ENCODE measurements at regions not wholly inside any gene's neighbourhood (a gene's known extent, or its start where the extent isn't known, plus 50 kb on each side); places are given as distances from the start of the nearest gene placed in this dataset.
"Not testable (repeated sequence)": the region's sequence is repeated elsewhere in the genome, so short reads cannot be mapped to it uniquely, and the experiment has no call there.

DNA sequence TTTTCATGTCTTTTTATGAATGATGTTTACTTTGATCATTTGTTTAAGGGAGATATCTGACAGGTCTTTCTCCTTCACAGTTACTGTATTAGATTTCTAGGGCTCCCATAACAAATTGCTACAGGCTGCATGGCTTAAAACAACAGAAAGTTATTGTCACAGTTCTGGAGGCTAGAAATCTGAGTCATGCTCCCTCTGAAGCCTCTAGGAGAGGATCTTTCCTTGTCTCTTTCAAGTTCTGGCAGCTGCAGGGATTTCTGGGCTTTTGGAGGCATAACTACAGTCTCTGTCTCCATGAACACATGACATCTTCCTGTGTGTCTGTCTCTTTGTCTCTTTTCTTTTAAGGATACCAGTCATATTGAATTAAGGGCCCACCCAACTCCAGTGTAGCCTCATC lies 557.3 kb upstream of the SEMA6A start:
- BruUV-seq (replicated peaks): no TSS peak

DNA sequence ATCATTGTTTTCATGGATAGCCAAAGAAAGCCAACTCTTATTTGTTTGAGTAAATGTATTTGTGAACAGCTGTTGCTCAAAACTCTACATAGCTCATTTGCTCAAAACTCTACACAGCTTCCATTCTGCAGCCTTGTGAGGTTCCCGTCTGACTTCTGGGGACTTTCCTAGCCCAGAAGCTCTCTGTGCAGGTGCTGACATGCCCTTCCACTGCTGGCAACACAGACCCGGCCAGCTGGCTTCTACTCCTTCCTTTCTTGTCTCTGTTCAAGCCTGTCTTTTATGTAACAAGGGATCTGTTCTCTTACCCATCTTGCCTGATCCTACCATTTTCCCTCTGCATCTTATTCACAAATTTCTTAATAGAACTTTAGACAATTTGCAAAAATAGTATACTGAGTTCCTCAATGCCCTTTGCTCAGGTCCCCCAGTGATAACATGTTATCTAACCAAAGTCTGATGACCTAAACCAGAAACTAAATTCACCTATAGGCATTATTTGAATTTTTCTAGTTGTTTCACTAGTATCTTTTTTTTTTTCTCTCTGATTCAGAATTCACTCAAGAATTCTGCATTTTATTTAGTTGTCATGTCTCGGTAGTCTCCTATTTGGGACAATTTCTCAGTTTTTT lies 556.5 kb upstream of the SEMA6A start:
- intact Hi-C loops (cut with micrococcal nuclease; ENCODE audit: unreplicated experiment): no loop called here
- no peaks in the 10 kb centered on the region for H3K27me3 Mint-ChIP-seq (ENCODE audit: unreplicated experiment)
- H3K9me3 Mint-ChIP-seq (ENCODE audit: low read depth, unreplicated experiment): peaks cover 9% of the 10 kb centered on the region
- no peak overlapping the region for H3K27ac Mint-ChIP-seq (ENCODE audit: unreplicated experiment)
- BruUV-seq (replicated peaks): no TSS peak
- no peaks in the 10 kb centered on the region for H3K4me1 Mint-ChIP-seq (ENCODE audit: low read depth, unreplicated experiment)
- no peak overlapping the region for H3K4me3 Mint-ChIP-seq (ENCODE audit: low read depth, unreplicated experiment)
- no peaks in the 10 kb centered on the region for H3K36me3 Mint-ChIP-seq (ENCODE audit: insufficient read depth, unreplicated experiment)
- CTCF ChIA-PET: no interaction called here
- TF ChIP-seq, protein P1, sequence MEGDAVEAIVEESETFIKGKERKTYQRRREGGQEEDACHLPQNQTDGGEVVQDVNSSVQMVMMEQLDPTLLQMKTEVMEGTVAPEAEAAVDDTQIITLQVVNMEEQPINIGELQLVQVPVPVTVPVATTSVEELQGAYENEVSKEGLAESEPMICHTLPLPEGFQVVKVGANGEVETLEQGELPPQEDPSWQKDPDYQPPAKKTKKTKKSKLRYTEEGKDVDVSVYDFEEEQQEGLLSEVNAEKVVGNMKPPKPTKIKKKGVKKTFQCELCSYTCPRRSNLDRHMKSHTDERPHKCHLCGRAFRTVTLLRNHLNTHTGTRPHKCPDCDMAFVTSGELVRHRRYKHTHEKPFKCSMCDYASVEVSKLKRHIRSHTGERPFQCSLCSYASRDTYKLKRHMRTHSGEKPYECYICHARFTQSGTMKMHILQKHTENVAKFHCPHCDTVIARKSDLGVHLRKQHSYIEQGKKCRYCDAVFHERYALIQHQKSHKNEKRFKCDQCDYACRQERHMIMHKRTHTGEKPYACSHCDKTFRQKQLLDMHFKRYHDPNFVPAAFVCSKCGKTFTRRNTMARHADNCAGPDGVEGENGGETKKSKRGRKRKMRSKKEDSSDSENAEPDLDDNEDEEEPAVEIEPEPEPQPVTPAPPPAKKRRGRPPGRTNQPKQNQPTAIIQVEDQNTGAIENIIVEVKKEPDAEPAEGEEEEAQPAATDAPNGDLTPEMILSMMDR (IDR thresholded peaks at IDR 0.05; ENCODE audit: unreplicated experiment): no peak
- DNase-seq: no peak

More for the DNA sequence above, 557.3 kb upstream of the SEMA6A start:
- intact Hi-C loops (cut with micrococcal nuclease; ENCODE audit: unreplicated experiment): no loop called here
- no peaks in the 10 kb centered on the region for H3K27me3 Mint-ChIP-seq (ENCODE audit: unreplicated experiment)
- H3K4me1 Mint-ChIP-seq (ENCODE audit: low read depth, unreplicated experiment): no peaks in the 10 kb centered on the region
- CTCF ChIA-PET: no interaction called here
- no peak for DNase-seq
- H3K4me3 Mint-ChIP-seq (ENCODE audit: low read depth, unreplicated experiment): no peak overlapping the region
- H3K27ac Mint-ChIP-seq (ENCODE audit: unreplicated experiment): no peak overlapping the region
- no peaks in the 10 kb centered on the region for H3K36me3 Mint-ChIP-seq (ENCODE audit: insufficient read depth, unreplicated experiment)
- TF ChIP-seq, protein P1 (IDR thresholded peaks at IDR 0.05; ENCODE audit: unreplicated experiment): no peak
- H3K9me3 Mint-ChIP-seq (ENCODE audit: low read depth, unreplicated experiment): peaks cover 6% of the 10 kb centered on the region

DNA sequence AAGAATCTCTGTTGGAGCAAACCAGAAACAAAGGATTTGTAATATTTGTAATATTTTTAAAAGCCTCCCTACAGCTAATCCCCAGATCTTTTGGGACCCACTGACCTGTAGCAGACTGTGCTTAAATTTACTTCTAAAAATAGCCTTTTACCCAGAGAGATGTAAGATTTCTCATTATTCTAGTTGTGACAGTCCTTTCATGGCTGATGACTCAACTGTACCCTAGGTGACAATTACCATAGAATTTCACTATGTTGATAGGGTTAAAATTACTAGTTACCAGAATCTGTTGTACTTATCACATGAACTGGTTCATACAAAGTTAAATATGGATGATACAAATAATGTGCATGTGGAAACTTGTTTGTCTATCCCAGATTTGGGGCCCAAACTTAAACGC lies 543.9 kb upstream of the SEMA6A start:
- DNase-seq: no peak
- Mint-ChIP-seq H3K27ac (ENCODE audit: unreplicated experiment) (no peak overlapping the region), H3K27me3 (ENCODE audit: unreplicated experiment) (no peaks in the 10 kb centered on the region), H3K4me1 (ENCODE audit: low read depth, unreplicated experiment) (no peaks in the 10 kb centered on the region), H3K4me3 (ENCODE audit: low read depth, unreplicated experiment) (no peak overlapping the region), H3K9me3 (ENCODE audit: low read depth, unreplicated experiment) (peaks cover 13% of the 10 kb centered on the region), H3K36me3 (ENCODE audit: insufficient read depth, unreplicated experiment) (no peaks in the 10 kb centered on the region)
- intact Hi-C loops (cut with micrococcal nuclease; ENCODE audit: unreplicated experiment): no loop called here
- TF ChIP-seq, protein P1 (IDR thresholded peaks at IDR 0.05; ENCODE audit: unreplicated experiment): no peak
- CTCF ChIA-PET: interaction anchor here (0.6 kb wide), 1 partner anchor 1157 kb away, joined by 6 read pairs; no protein-coding TSS in a partner anchor
- no TSS peak for BruUV-seq (replicated peaks)

DNA sequence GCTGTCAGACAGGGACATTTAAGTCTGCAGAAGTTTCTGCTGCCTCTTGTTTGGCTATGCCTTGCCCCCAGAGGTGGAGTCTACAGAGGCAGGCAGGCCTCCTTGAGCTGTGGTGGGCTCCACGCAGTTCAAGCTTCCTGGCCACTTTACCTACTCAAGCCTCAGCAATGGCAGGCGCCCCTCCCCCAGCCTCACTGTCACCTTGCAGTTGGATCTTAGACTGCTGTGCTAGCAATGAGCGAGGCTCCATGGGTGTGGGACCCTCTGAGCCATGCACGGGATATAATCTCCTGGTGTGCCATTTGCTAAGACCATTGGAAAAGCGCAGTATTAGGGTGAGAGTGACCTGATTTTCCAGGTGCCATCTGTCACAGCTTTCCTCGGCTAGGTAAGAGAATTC lies 542.7 kb upstream of the SEMA6A start:
- H3K27ac Mint-ChIP-seq (ENCODE audit: unreplicated experiment); H3K36me3 Mint-ChIP-seq (ENCODE audit: insufficient read depth, unreplicated experiment); intact Hi-C loops (cut with micrococcal nuclease; ENCODE audit: unreplicated experiment); H3K4me3 Mint-ChIP-seq (ENCODE audit: low read depth, unreplicated experiment); BruUV-seq (replicated peaks); H3K27me3 Mint-ChIP-seq (ENCODE audit: unreplicated experiment); CTCF ChIA-PET; H3K4me1 Mint-ChIP-seq (ENCODE audit: low read depth, unreplicated experiment); DNase-seq: not testable (repeated sequence)
- H3K9me3 Mint-ChIP-seq (ENCODE audit: low read depth, unreplicated experiment): peaks cover 14% of the 10 kb centered on the region

DNA sequence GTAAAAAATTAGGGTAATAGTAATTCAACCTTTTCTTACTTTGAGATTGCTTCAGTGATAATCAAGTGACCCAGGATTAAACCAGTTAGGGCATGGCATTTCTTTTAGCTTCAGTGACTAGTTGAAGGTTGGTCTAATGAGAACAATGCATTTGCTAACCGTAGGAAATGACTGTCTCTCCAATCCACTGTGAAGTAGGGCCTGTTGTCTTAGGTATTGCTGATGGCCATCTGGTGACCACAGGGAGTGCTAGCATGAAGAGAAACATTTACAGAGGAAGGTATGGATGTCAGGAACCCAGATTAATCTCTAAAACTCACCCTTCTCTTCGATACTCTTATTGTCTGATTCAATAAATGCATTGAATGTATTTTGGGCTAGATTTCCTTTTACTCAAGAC lies 535.9 kb upstream of the SEMA6A start:
- TF ChIP-seq, protein P1 (IDR thresholded peaks at IDR 0.05; ENCODE audit: unreplicated experiment): no peak
- no peak overlapping the region for H3K27ac Mint-ChIP-seq (ENCODE audit: unreplicated experiment)
- no TSS peak for BruUV-seq (replicated peaks)
- no peaks in the 10 kb centered on the region for H3K36me3 Mint-ChIP-seq (ENCODE audit: insufficient read depth, unreplicated experiment)
- peaks cover 12% of the 10 kb centered on the region for H3K9me3 Mint-ChIP-seq (ENCODE audit: low read depth, unreplicated experiment)
- no peak overlapping the region for H3K4me3 Mint-ChIP-seq (ENCODE audit: low read depth, unreplicated experiment)
- intact Hi-C loops (cut with micrococcal nuclease; ENCODE audit: unreplicated experiment): no loop called here
- H3K27me3 Mint-ChIP-seq (ENCODE audit: unreplicated experiment): no peaks in the 10 kb centered on the region
- H3K4me1 Mint-ChIP-seq (ENCODE audit: low read depth, unreplicated experiment): no peaks in the 10 kb centered on the region
- no peak for DNase-seq
- CTCF ChIA-PET: no interaction called here
